Globus pallidus (tissue), 1 donor: ENCODE measurements at regions not wholly inside any gene's neighbourhood (a gene's known extent, or its start where the extent isn't known, plus 50 kb on each side); places are given as distances from the start of the nearest gene placed in this dataset.
"Not testable (repeated sequence)": the region's sequence is repeated elsewhere in the genome, so short reads cannot be mapped to it uniquely, and the experiment has no call there.

Source experiments
- DNase-seq: peaks from one replicate; pipeline ENCODE4 v3.0.0-alpha.2; 2015; ENCODE audit warnings: low spot score

- DNase-seq, result no peak
Measured at GRCh38 chr7:10593080-10593479, 380.6 kb upstream of the PHF14 start.

- no peak for DNase-seq
Measured at GRCh38 chr7:10596827-10597226, 376.8 kb upstream of the PHF14 start.

GRCh38 chr7:10604128-10604527 is 369.5 kb upstream of the PHF14 start:
- no peak for DNase-seq

- no peak for DNase-seq
Measured at GRCh38 chr7:10612950-10613349, 360.7 kb upstream of the PHF14 start.

- DNase-seq, result no peak
Measured at GRCh38 chr7:10618953-10619352, 354.7 kb upstream of the PHF14 start.

- no peak for DNase-seq
Measured at GRCh38 chr7:10632712-10633111, 341.0 kb upstream of the PHF14 start.

- DNase-seq, result no peak
Measured at GRCh38 chr7:10634239-10634638, 339.4 kb upstream of the PHF14 start.

GRCh38 chr7:10637991-10638390 is 335.7 kb upstream of the PHF14 start:
- no peak for DNase-seq

- no peak for DNase-seq
Measured at GRCh38 chr7:10643545-10643944, 330.1 kb upstream of the PHF14 start.

- no peak for DNase-seq
Measured at GRCh38 chr7:10644849-10645248, 328.8 kb upstream of the PHF14 start.

- DNase-seq, result no peak
Measured at GRCh38 chr7:10646194-10646593, 327.5 kb upstream of the PHF14 start.

- no peak for DNase-seq
Measured at GRCh38 chr7:10648289-10648688, 325.4 kb upstream of the PHF14 start.

- not testable (repeated sequence) for DNase-seq
Measured at GRCh38 chr7:10649120-10649519, 324.6 kb upstream of the PHF14 start.

GRCh38 chr7:10655031-10655430 is 318.6 kb upstream of the PHF14 start:
- DNase-seq, result no peak

GRCh38 chr7:10657201-10657600 is 316.5 kb upstream of the PHF14 start:
- DNase-seq, result no peak

- no peak for DNase-seq
Measured at GRCh38 chr7:10657837-10658236, 315.8 kb upstream of the PHF14 start.

- DNase-seq, result no peak
Measured at GRCh38 chr7:10662491-10662890, 311.2 kb upstream of the PHF14 start.

GRCh38 chr7:10662982-10663884 is 310.4 kb upstream of the PHF14 start:
- no peak for DNase-seq

- DNase-seq, result no peak
Measured at GRCh38 chr7:10672186-10672585, 301.5 kb upstream of the PHF14 start.

GRCh38 chr7:10677211-10677610 is 296.5 kb upstream of the PHF14 start:
- DNase-seq, result no peak

- no peak for DNase-seq
Measured at GRCh38 chr7:10677668-10678232, 295.9 kb upstream of the PHF14 start.

- DNase-seq, result no peak
Measured at GRCh38 chr7:10684606-10685005, 289.1 kb upstream of the PHF14 start.

GRCh38 chr7:10685040-10685439 is 288.6 kb upstream of the PHF14 start:
- DNase-seq, result no peak

- no peak for DNase-seq
Measured at GRCh38 chr7:10688544-10688943, 285.1 kb upstream of the PHF14 start.
